Pancreas (tissue), 10 donors: ENCODE measurements at regions not wholly inside any gene's neighbourhood (a gene's known extent, or its start where the extent isn't known, plus 50 kb on each side); places are given as distances from the start of the nearest gene placed in this dataset.
A peak's percentile ranks its signal among the peaks of the same experiment; 100 is the strongest.

ENCODE experiments used
- ATAC-seq, 4 donors: fragments of 200-7000 bp; cut with Tn5 transposase; one replicate each; pipeline versions ENCODE4 v1.8.0 to v1.9.1; 2020; ENCODE audit warnings: mild to moderate bottlenecking in 4 of 4, moderate library complexity in 4 of 4
- DNase-seq, 6 donors: peaks; one replicate each; pipeline ENCODE4 v3.0.0-alpha.2; 2020
- FAIRE-seq: peaks from 2 replicates; lab custom pipeline; 2012; peaks lifted over from hg19 to GRCh38; lab: Jason Lieb, UNC
- H3K27ac ChIP-seq, 4 donors: fragments of 200-600 bp; sonication (generic); 1 replicate in 3 of 4; 2 replicates in 1 of 4; pipeline versions ENCODE4 v1.5.0 to v1.8.0; 2020
- H3K27me3 ChIP-seq, 4 donors: fragments of 200-600 bp; one replicate each; pipeline ENCODE4 v1.8.0; 2021
- H3K36me3 ChIP-seq, 3 donors: fragments of 200-600 bp; sonication (generic) in 1 of 3; one replicate each; pipeline versions ENCODE4 v1.5.0 to v1.8.0; 2020 to 2021
- H3K4me1 ChIP-seq, 3 donors: fragments of 200-600 bp; one replicate each; pipeline ENCODE4 v1.8.0; 2021
- H3K4me3 ChIP-seq, 4 donors: fragments of 200-600 bp; sonication (generic) in 2 of 4; one replicate each; pipeline versions ENCODE4 v1.5.0 to v1.8.0; 2020 to 2021
- H3K9me3 ChIP-seq, 4 donors: fragments of 200-600 bp; one replicate each; pipeline ENCODE4 v1.8.0; 2021
- WGBS, 2 donors: extraction: QIAGEN DNeasy Blood & Tissue Kit; methylation state at CpG; one replicate each; pipeline ENCODE4 v1.1.7; 2013; 5-methylcytosine and 5-hydroxymethylcytosine counted together
- intact Hi-C, 3 donors: fragments of 100-400 bp; cut with DNase I; formaldehyde crosslinking; loops; one replicate each; pipeline versions ENCODE4 v1.11.1 to v1.14.2; 2022
- TF ChIP-seq, protein P1 (sequence below), 4 donors: fragments of 200-600 bp; sonication (generic) in 3 of 4; IDR thresholded peaks; one replicate each; pipeline versions ENCODE4 v1.5.0 to v1.8.0; 2021; ENCODE audit warnings: antibody characterized with exemption in 4 of 4
- donor health status: healthy with polysubstance abuse.
- donor health status: DM: no; HTN: no; CAD: no; lungs with moderate emphysema.
- donor health status: DM: no; HTN: no; CAD: no.
- donor health status: control.
- donor health status: control.
- donor health status: Bipolar disorder and iron deficiency.
- donor health status: DM: yes; HTN: yes; CAD: no.
- donor health status: DM: no; HTN: no; CAD: no.
- donor health status: DM: no; HTN: no; CAD: no.
- donor health status: DM: yes; HTN: yes; CAD: no.

DNA sequence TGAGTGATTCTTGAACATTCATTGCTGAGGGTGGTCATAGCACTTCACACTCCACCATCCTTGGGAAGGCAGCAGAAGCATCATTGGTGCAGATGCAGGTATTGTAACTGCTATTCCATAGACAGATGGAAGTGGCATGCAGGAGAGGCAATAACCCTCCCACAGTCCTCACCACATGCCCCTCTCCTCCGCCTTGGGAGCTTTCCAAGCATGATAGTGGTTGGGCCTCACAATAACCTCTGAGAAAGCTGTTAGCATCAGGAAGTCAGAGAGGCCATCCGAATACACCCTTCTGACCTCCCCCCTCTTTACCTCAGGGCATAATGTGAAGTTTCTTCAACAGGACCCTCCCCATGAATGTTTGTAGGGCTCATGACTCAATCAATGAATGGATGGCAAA is 177.9 kb downstream of the KATNAL1 start:
- H3K9me3 ChIP-seq, result no peaks in the 10 kb centered on the region
- intact Hi-C loops, result loop anchor here in 1 of 3 donors (10.0 kb wide), 1 partner anchor 455 kb away; no protein-coding TSS in a partner anchor
- no peak for FAIRE-seq
- no peak overlapping the region for H3K4me3 ChIP-seq
- DNase-seq, result no peak
- no peak for ATAC-seq
- TF ChIP-seq, protein P1, sequence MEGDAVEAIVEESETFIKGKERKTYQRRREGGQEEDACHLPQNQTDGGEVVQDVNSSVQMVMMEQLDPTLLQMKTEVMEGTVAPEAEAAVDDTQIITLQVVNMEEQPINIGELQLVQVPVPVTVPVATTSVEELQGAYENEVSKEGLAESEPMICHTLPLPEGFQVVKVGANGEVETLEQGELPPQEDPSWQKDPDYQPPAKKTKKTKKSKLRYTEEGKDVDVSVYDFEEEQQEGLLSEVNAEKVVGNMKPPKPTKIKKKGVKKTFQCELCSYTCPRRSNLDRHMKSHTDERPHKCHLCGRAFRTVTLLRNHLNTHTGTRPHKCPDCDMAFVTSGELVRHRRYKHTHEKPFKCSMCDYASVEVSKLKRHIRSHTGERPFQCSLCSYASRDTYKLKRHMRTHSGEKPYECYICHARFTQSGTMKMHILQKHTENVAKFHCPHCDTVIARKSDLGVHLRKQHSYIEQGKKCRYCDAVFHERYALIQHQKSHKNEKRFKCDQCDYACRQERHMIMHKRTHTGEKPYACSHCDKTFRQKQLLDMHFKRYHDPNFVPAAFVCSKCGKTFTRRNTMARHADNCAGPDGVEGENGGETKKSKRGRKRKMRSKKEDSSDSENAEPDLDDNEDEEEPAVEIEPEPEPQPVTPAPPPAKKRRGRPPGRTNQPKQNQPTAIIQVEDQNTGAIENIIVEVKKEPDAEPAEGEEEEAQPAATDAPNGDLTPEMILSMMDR (IDR thresholded peaks at IDR 0.05), result no peak
- no peaks in the 10 kb centered on the region for H3K4me1 ChIP-seq
- WGBS, 2 donors, result 86 to 93% methylated on average over 2 of the region's 2 CpGs
- H3K27me3 ChIP-seq, result no peaks in the 10 kb centered on the region
- H3K27ac ChIP-seq, result no peak overlapping the region
- no peaks in the 10 kb centered on the region for H3K36me3 ChIP-seq

DNA sequence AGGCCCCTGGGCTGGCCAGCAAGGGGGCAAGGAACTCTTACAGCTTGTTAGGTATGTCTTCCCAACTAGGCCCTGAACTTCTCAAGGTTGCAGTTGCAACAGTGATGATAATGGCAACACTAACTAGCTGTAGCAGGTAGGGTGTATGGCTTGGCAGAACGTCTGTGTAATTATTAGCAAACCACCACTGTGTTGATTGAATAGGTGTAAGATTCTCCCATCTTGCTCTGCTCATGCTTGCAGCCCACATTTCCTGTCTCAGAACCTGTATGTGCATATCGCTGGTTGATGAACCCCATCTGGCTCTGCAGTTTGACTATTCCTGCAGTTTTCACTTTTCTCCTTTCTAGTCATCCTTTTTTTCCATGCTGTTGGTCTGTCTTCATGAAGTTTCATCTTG is 178.8 kb downstream of the KATNAL1 start:
- Histone ChIP-seq H3K27me3 (no peaks in the 10 kb centered on the region), H3K9me3 (no peaks in the 10 kb centered on the region), H3K4me3 (no peak overlapping the region), H3K27ac (no peak overlapping the region), H3K36me3 (no peaks in the 10 kb centered on the region), H3K4me1 (no peaks in the 10 kb centered on the region)
- WGBS, 2 donors, result 80 to 84% methylated on average over 2 of the region's 2 CpGs
- TF ChIP-seq, protein P1 (IDR thresholded peaks at IDR 0.05), result no peak
- no peak for DNase-seq
- no peak for ATAC-seq
- FAIRE-seq, result no peak
- intact Hi-C loops, result loop anchor here in 1 of 3 donors (10.0 kb wide), 1 partner anchor 456 kb away; no protein-coding TSS in a partner anchor

DNA sequence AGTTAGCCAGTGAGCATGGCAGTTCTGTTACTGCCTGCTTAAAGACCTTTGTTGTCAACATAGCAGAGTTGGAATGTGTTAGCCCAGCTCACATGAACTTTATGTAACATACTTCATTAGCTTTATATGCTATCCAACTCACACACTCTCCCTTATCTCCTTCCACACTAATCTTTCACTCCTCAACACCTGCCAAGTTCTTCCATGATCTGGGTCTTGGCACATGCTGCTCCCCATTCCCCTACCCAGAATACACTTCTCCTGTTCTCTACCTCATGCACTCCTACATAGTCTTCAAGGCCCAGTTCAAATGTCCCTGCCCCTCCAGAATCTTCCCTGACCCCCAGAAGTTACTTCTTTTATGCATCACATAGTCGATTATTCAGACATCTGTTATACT is 179.3 kb downstream of the KATNAL1 start:
- H3K4me3 ChIP-seq, result no peak overlapping the region
- no peaks in the 10 kb centered on the region for H3K4me1 ChIP-seq
- no peak for ATAC-seq
- H3K9me3 ChIP-seq, result no peaks in the 10 kb centered on the region
- intact Hi-C loops, result loop anchor here in 1 of 3 donors (10.0 kb wide), 1 partner anchor 457 kb away; no protein-coding TSS in a partner anchor
- DNase-seq, result no peak
- H3K27me3 ChIP-seq, result no peaks in the 10 kb centered on the region
- TF ChIP-seq, protein P1 (IDR thresholded peaks at IDR 0.05), result no peak
- no peaks in the 10 kb centered on the region for H3K36me3 ChIP-seq
- 72 to 97% methylated on average over 1 of the region's 1 CpG for WGBS, 2 donors
- FAIRE-seq, result no peak
- no peak overlapping the region for H3K27ac ChIP-seq

DNA sequence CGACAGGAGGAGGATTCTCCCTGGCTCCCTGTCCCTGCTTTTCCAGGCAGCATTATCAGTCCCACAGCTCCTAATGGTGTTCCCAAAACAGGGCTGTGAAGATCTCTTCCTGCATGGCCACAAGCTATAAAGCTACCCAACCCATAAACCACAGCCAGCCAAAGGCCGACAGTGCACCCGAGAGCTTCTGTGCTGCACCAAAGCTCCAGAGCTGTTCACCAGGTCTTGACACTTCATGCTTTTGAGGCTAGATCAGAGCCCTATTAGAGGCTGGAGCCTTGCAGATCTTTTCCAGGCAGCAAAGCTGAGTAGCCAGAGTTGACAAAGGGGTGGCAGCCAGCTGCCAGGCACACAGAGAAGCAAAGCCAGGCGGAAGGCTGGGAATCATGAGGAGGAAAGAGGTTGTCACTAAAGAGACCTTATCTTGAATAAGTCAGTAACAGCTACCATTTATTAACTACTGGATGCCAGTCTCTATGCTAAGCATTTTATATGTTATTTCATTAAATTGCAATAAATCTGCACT is 180.4 kb downstream of the KATNAL1 start:
- FAIRE-seq (no peak), ATAC-seq (no peak), DNase-seq (no peak)
- Histone ChIP-seq H3K27me3 (no peaks in the 10 kb centered on the region), H3K27ac (no peak overlapping the region), H3K4me1 (no peaks in the 10 kb centered on the region), H3K4me3 (no peak overlapping the region), H3K36me3 (no peaks in the 10 kb centered on the region), H3K9me3 (no peaks in the 10 kb centered on the region)
- WGBS, 2 donors, result 83 to 85% methylated on average over 4 of the region's 4 CpGs
- TF ChIP-seq, protein P1 (IDR thresholded peaks at IDR 0.05), result no peak
- intact Hi-C loops, result loop anchor here in 1 of 3 donors (10.0 kb wide), 1 partner anchor 458 kb away; no protein-coding TSS in a partner anchor

DNA sequence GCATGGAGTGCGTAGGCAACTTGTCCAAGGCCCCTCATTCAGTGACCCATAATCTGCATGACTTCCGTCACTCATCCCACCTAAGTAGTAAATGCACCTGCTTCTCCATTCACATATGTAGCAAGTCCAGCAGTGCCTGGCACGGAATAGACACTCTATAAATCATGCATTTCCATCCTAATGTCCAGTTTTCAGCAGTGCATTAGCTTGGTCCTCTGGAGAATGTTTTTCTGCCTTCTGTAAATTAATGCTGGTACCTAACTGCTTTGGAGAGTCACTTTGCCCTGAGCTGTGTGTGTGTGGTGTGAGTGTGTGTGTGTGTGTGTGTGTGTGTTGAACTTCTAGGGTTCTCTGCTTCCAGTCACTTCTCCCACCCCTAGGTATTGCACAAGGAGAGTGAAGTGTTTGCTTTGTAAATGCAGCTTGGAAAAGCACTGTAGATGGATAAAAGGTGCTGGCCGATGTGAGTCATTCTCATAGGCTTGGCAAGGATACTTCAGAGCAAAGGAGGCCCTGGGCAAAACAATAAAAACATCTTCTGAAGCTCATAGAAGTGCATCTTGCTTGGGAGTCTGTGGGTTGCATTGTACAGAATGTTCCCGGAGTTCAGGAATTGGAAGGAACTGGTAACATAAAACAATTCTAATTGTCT is 181.8 kb downstream of the KATNAL1 start:
- H3K27ac ChIP-seq, result no peak overlapping the region
- WGBS, 2 donors, result 40 to 60% methylated on average over 5 of the region's 5 CpGs
- intact Hi-C loops, result loop anchor here in 1 of 3 donors (10.0 kb wide), 1 partner anchor 459 kb away; no protein-coding TSS in a partner anchor
- TF ChIP-seq, protein P1 (IDR thresholded peaks at IDR 0.05), result no peak
- H3K36me3 ChIP-seq, result no peaks in the 10 kb centered on the region
- H3K9me3 ChIP-seq, result no peaks in the 10 kb centered on the region
- ATAC-seq (peak in 3 of 4 donors; percentile 76 to 78 (median 77)), FAIRE-seq (no peak), DNase-seq (no peak)
- no peaks in the 10 kb centered on the region for H3K4me1 ChIP-seq
- no peaks in the 10 kb centered on the region for H3K27me3 ChIP-seq
- no peak overlapping the region for H3K4me3 ChIP-seq
